NCI-H1436 treated with DMSO at 0.1 percent for 48 hours (cell line): ENCODE measurements at regions not wholly inside any gene's neighbourhood (a gene's known extent, or its start where the extent isn't known, plus 50 kb on each side); places are given as distances from the start of the nearest gene placed in this dataset.
"Not testable (repeated sequence)": the region's sequence is repeated elsewhere in the genome, so short reads cannot be mapped to it uniquely, and the experiment has no call there.

Experiments
- DNase-seq: peaks from one replicate; lab custom pipeline; 2025; lab: John Stamatoyannopoulos, UW

DNA sequence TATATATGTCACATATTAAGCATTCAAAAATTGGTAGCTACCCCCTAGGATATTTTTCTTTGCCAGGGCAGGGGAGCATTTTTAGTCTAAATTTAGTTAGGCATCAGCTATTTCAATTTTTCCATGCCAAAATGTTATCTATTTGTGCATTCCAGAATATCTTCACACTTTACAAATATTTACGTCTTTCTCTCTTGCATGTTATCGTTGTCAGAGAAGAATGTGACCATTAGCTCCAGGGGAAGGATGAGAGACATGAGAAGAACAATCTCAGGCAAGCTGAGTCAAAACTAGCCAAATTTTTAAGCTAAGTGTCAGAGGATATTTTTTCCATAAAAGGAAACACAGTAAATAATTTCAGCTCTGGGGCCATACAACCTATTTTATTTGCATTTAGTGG is 885.0 kb upstream of the EPHA5 start:
- no peak for DNase-seq

DNA sequence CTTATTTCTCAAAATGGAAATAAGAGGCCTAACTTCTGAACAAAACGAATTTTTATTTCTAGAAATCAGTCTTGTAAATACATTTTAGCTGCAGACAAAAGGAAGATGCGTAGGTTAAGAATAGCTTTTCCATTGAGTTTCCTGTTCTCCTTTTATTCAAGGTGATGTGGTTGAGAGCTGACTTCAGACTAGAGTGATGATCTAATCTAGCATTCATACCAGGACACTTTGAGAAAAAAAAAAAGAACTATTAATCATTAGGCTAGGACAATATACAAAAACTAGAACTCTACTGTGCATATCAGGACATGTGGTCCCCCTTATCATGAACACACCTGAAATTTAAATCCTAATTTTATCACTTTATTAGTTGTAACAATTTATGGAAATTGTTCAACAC is 884.5 kb upstream of the EPHA5 start:
- no peak for DNase-seq

DNA sequence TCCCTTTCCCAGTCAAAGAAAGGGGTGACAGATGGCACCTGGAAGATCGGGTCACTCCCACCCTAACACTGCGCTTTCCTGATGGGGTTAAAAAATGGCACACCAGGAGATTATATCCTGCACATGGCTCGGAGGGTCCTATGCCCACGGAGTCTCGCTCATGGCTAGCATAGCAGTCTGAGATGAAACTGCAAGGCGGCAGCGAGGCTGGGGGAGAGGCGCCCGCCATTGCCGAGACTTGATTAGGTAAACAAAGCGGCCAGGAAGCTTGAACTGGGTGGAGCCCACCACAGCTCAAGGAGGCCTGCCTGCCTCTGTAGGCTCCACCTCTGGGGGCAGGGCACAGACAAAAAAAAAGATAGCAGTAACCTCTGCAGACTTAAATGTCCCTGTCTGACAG is 875.0 kb upstream of the EPHA5 start:
- not testable (repeated sequence) for DNase-seq

DNA sequence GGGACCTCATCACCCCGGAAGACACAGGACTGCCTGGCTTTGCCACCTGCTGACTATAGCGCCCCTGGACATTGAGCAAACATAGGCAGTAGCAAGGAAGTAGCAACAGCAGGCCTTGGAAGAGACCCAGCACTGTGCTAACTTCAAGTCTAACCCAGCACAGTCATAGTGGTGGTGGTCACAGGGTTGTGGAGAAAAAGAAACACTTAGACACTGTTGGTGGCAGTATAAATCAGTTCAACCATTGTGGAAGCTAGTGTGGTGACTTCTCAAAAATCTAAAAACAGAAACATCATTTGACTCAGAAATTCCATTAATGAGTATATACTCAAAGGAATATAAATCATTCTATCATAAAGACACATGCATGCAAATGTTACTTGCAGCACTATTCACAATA is 874.0 kb upstream of the EPHA5 start:
- no peak for DNase-seq

DNA sequence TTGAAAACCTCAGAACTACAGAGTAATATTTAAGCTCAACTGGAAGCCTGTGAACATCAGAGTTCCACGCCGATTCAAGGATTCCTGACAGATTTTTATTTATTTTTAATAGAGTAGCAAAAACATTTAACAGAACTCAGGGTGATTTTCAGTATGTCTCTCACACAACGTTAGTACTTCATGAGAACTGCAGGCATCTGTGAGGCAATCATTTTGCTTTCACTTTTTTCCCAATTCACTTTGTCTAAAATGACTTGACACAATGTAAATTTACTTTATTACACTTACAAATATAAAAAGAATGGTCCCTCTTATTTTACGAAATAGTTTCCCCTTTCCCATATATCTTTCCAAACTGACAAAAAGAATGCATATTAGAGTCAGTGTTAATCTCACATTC is 869.5 kb upstream of the EPHA5 start:
- no peak for DNase-seq

DNA sequence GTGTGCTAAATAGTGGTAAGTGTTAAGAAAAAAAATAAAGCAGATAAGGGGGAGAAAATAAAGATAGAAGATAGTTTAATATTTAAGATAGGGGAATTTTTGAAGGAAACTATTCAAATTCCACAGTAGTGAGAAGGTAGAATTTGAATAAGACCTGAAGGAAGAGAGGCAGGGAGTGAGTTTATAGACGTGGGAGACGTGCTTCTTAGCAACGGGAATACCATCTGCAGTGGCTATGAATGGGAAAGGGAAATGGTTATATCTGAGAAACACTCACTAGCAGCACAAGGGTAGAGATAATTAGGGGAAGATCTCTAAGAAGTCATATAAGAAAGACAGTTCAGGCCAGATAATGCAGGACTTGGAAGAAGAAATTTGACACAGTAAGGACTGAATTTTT is 854.5 kb upstream of the EPHA5 start:
- DNase-seq, result no peak

DNA sequence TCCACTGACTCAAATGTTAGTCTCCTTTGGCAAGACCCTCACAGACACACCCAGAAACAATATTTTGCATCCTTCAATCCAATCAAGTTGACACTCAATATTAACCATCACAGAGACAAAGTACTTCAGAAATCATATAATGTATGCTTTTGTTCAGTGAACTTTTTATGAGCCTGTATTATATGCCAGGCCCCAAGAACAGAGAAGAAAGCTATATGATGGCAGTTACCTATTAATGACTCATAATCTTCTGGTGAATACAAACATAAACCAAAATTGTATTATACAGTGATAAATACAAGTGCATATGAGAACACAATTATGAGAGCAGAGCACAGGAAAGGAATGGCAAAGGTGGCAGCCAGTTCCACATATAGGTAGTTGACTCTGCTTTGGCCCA is 852.0 kb upstream of the EPHA5 start:
- no peak for DNase-seq

DNA sequence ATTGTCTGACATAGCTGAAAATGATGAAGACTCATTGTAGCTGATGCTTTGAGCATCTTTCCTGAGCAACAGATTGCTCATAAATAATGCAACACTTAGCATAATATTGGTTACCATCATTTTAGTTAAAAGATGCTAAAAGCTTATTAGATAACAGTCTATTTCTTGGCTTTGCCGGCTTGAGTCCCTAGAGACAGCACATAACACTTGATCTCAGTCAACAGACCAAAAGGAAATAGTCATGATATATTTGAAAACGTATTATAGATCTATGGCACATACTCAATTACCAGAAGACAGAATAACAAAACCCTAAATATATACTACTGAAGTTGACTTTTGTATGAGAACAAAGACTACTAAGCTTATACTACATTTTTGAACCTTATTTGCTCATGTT is 846.7 kb upstream of the EPHA5 start:
- DNase-seq, result no peak

DNA sequence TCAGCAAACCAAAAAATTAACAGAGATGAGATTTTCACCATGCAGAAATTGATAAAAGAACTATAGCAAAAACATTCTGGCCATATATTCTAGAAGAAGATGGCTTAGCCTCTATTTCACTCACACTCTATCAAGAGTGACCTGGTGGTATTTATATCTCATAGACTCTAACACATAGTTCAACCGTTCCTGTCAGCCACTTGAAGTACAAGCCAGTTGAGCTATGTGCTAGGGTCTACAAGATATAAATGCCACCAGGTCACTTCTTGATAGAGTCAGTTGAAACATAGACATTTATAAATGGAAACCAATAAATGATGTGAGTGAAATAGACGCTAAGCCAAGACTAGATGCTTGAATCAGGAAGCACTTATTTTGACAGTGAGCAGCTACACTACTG is 836.7 kb upstream of the EPHA5 start:
- DNase-seq, result no peak

DNA sequence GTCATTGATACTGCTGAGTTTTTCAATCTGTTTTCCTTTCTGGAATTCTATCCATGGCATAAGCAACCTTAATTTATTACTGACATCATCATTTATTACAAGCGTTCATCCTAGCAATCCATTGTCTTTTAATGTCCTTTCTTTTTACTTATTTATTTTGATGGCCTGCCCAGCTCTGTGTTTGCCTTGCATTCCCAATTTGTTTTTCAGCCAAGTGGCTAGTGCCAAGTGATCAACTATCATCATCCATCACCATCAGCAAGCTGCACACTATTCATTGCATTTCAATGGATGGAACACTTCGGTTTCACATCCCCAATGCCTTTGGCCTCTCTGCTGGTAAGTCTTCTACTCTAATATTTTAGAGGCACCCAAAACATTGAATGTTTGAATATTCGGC is 831.7 kb upstream of the EPHA5 start:
- DNase-seq, result no peak

DNA sequence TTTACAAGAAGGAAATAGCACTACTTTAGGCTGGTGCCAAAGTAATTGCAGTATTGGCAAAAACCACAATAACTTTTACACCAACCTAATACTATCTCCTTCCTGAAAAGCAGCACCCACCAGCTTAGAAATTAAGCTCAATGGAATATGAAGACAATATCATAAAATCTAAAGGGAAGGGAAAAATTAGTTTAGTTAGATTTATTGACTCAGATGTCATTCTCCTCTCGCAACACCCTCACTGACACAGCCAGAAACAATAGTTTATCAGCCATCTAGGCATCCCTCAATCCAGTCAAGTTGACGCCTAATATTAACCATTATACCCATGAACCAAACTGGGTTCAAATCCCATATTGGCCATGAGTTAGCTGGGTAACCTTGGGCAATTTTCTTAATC is 820.4 kb upstream of the EPHA5 start:
- no peak for DNase-seq

DNA sequence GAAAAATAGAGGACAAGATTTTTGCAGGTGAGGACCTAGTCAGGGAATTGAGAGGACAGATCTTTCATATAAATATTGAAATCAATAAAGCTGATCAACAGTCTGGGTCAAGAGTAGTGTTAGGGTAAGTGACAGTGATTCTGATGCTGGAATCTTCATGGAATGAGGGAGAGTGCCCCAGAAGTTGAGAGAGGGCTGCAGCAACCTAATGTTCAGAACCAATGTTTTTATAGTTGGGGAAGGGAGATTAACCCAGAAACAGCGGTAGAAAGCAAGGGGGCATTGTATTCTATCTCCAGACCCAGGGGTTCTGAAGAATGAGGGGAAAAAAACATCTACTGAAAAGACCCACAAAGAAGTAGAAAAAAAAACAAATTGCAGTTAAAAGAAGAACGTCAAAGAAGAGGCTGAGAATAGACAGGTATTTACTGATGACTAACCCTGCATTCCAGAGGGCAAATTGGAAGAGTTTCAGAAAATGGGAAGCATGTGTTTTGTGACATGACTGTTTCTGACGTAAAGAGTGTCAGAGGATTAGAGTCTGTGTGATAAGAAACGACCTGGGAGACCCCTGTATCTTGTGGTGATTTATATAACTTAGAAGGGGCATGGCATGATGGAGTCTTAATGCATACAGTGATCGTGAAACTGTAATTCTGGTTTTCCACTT is 819.6 kb upstream of the EPHA5 start:
- no peak for DNase-seq

DNA sequence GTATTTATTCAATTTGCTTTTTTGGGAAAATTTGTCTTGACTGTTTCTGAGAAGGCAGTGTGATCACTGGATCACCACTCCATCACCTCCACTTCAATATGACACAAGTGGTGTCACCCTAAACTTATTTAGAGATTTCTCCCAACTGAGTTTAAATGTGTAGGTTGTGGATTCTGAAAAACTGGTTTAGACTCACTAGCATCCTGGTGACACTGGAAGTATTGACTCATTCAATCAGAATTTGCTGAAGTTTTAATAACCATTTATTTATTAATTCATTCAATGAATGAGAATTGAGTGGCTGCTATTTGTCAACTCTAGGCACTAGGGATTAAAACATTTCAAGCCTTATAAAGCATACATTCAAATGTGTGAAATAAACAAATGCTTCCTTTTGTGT is 819.1 kb upstream of the EPHA5 start:
- no peak for DNase-seq

DNA sequence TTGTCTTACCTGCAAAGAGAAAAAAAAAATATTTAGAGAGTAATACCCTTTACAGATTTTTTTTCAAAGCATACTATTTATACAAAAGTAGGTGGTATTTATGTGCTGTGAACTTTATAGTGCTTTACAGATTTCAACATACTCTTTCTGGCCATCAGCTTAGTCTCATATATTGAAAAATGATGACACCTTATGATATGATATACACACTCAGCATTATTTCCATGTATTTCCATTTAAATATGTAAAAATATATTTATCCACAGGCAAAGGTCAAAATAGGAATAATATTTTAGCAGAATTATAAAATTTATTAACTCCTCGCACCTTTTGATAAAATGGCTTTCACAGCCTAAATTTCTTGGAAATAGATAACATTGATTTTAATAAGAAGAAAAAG is 815.8 kb upstream of the EPHA5 start:
- DNase-seq, result no peak

DNA sequence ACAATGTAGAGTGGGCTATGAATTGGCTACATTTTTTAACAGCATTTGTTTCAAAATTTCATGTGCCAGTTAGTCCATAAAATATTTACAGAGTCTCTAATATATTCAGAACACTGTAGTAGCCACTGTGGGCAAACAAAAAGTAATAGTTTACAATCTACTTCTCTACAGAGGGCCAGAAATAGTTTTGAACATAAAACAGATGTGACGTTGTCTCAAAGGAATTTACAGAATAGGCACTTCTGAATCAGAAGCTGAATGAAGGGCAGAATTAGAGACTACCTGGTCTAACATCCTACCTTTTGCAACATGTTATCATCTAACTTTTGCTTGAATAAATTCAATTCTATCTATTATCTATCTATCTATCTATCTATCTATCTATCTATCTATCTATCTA is 811.9 kb upstream of the EPHA5 start:
- DNase-seq, result no peak

DNA sequence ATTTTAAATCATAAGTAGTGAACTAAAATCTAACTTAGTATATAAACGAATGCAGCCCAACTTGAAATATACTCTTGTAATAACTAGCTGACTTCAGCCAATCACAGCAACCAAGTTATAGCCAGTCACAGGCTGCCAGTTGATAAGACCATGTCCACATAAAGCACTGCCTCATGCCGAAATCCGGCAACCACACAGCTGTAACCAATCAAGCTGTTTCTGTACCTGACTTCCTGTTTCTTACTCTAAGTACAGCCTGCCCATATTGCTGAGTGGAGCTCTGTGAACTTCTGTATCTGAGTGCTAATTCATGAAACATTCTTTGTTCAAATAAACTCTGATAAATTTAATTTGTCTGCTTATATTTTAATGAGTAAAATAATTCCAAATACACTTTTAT is 805.3 kb upstream of the EPHA5 start:
- DNase-seq, result no peak

DNA sequence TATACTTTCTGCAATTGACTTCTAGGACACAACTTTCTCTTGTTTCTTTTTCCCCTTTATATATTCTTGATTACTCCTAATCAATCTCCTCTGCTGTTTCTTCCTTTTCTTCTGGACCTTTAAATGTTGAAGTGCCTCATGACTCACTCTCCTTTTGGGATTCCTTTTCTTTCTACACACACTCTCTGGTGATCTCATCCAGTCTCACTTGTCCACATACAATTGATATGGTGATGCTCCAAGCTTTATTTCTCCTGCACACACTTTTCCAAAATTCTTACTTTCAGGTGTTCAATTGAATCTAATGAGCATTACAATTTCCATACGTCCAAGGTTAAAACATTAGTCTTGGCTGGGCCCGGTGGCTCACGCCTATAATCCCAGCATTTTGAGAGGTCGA is 794.8 kb upstream of the EPHA5 start:
- DNase-seq, result no peak

DNA sequence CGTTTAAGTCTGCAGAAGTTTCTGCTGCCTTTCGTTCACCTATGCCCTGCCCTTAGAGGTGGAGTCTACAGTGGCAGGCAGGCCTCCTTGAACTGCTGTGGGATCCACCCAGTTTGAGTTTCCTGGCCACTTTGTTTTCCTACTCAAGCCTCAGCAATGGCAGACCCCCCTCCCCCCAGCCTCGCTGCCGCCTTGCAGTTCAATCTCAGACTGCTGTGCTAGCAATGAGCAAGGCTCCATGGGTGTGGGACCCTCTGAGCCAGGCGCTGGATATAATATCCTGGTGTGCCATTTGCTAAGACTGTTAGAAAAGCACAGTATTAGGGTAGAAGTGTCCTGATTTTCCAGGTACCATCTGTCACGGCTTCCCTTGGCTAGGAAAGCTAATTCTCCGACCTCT is 792.6 kb upstream of the EPHA5 start:
- not testable (repeated sequence) for DNase-seq

DNA sequence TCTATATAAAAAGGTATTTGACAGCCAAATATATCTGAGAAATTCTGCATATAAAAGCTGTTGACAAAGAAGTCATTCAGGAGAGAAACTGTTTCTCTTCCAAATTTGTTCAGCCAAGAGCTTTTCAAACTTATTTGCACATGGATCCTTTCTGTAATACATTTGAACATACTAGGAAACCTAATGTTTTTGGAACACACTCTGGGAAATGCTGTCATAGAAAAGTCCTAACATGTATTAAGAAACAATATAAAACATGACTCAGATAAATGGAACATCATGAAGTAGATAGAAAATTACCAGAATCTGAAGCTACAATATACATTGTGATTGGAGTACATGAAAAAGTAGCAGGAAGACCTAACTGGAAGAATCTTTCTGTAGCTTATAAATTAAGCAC is 781.5 kb upstream of the EPHA5 start:
- no peak for DNase-seq

DNA sequence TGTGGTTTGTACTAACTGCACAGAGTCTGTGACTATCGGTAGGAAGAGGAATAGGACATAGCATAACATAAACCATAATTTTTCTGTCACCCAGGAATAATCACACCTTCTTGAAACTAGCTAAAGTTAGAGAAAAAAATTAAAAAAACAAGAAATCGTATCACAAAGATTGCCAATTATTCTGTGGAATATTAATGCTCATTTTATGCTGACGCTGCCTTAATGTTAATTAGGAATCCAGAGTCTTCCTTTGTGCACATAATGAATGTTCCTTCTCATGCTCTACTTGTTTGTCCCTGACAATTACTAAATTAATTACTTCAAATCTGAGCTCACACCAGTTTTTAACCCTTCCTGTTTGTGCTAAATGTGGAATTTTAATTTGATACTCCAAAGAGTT is 772.7 kb upstream of the EPHA5 start:
- DNase-seq, result no peak

DNA sequence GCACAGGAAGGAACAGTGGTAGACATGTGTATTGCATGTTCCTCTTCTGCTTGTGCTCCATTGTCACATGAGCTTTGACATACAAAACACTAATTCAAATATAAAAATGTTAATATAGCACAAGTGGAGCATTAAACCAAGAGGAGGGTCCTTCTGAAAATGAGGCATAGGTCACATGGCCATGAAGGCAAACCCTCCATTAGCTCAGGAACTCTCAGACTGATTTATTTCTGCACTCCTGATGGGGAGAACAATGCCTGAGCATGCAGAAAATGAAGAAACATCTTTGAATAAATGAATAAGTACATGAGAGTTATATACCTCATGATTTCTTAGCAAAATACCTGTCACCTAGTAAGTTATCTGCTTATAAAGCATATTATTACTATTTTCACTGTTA is 769.2 kb upstream of the EPHA5 start:
- DNase-seq, result no peak

DNA sequence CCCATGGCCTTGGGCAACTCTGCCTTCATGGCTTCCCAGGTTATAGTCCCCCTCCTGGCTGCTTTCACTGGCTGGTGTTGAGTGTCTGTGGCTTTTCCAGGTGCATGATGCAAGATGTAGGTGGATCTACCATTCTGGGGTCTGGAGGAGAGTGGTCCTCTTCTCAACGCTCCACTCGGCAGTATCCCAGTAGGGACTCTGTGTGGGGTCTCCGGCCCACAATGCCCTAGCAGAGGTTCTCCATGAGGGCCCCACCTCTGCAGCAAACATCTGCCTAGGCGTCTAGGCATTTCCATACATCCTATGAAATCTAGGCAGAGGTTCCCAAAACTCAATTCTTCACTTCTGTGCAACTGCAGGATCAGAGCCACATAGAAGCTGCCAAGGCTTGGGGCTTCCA is 763.4 kb upstream of the EPHA5 start:
- no peak for DNase-seq

DNA sequence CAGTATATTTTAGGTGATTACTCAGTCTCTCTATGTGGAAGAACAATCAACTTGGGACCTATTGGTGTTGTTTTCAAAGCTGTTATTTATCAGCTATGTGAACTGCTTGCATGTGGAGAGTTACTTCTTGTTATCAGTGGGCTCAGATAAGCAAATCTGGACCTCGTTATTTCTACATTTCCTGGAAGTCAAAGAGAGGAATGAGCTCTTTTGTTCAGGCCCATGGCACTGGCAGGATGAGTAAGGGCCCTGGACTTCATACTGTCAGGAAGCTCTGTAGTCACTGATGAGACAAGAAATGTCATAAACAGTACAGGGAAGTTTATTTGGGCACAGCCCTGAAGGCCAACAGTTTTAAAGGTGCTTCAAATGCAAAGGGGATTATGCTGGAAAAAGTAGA is 760.6 kb upstream of the EPHA5 start:
- DNase-seq, result no peak

DNA sequence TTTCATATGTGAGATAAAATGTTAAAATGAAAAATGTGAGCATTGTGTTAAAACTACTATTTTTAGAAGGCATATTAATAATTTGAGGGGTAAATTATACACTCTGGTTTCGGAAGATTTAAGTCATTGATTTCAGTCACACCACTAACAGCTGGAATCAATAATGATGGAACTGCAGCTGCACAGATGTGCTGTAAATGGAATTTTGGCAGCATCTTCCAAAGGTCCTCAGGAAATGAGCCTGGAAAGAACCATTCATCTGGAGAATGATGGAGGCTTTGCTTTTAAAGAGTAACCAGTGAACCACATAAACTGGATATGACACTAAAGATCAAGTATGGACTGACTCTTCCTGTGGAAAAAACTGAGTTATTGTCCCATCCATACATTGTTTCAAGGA is 759.0 kb upstream of the EPHA5 start:
- no peak for DNase-seq

DNA sequence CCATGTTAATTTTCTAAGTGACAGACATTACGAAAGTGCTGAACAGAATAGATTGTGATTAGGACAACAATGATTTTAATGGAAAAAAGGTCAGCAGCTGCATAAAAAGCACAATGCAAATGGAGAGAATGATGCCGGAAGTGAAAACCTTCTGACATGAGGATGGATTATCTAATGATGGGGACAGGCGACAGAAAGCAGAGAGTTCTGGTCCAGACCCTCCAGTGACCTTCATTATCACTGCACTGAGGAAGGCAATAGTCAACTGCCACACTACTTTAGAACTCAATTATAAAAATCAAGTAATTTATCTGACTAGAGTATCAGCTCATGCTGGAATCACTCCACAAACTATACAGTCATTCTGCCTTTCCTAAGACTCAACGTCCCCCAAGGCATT is 746.1 kb upstream of the EPHA5 start:
- no peak for DNase-seq
